Esophagus muscularis mucosa (tissue), 4 donors: ENCODE measurements at regions not wholly inside any gene's neighbourhood (a gene's known extent, or its start where the extent isn't known, plus 50 kb on each side); places are given as distances from the start of the nearest gene placed in this dataset.

Source experiments
- DNase-seq: peaks from one replicate; pipeline ENCODE4 v3.0.0-alpha.2; 2017; ENCODE audit errors: extremely low spot score
- H3K27ac ChIP-seq, 4 donors: fragments of 200-600 bp; sonication (generic); replicated peaks in 1 of 4; 1 replicate in 3 of 4; 2 replicates in 1 of 4; pipeline ENCODE4 v1.5.1; 2016 to 2019; ENCODE audit warnings: mild to moderate bottlenecking in 1 of 4
- H3K27me3 ChIP-seq, 4 donors: fragments of 200-600 bp; sonication (generic); one replicate each; pipeline versions ENCODE4 v1.5.1 to v1.6.0; 2016 to 2019
- H3K36me3 ChIP-seq, 4 donors: fragments of 200-600 bp; sonication (generic); one replicate each; pipeline ENCODE4 v1.5.1; 2016 to 2019
- H3K4me1 ChIP-seq, 4 donors: fragments of 200-600 bp; sonication (generic); one replicate each; pipeline ENCODE4 v1.5.1; 2016 to 2019
- H3K4me3 ChIP-seq, 4 donors: fragments of 200-600 bp; sonication (generic); 1 replicate in 2 of 4; 2 replicates in 2 of 4; pipeline ENCODE4 v1.5.1; 2016 to 2019; ENCODE audit warnings: mild to moderate bottlenecking in 4 of 4, moderate library complexity in 1 of 4
- H3K9me3 ChIP-seq, 4 donors: fragments of 200-600 bp; sonication (generic); 1 replicate in 3 of 4; 2 replicates in 1 of 4; pipeline ENCODE4 v1.5.1; 2016 to 2019
- CTCF ChIP-seq, 3 experiments: fragments of 200-600 bp in 2 of 3; fragments of 450-650 bp in 1 of 3; sonication (generic) in 2 of 3; IDR thresholded peaks; one replicate each; pipeline ENCODE4 v1.5.1; 2017 to 2019; ENCODE audit warnings: antibody characterized with exemption in 3 of 3, mild to moderate bottlenecking in 2 of 3, moderate library complexity in 1 of 3
- EP300 ChIP-seq: sonication (generic); formaldehyde crosslinking; IDR thresholded peaks from one replicate; pipeline ENCODE4 v1.6.1; 2017; ENCODE audit warnings: antibody characterized with exemption
- POLR2A ChIP-seq: fragments of 450-650 bp; IDR thresholded peaks from one replicate; pipeline ENCODE4 v1.6.1; 2017; ENCODE audit warnings: antibody characterized with exemption, moderate library complexity, mild to moderate bottlenecking, low read depth
- POLR2AphosphoS5 ChIP-seq, 2 donors: sonication (generic); formaldehyde crosslinking; IDR thresholded peaks; one replicate each; pipeline ENCODE4 v1.6.1; 2017; ENCODE audit warnings: antibody characterized with exemption in 2 of 2
- WGBS: methylation state at CpG from one replicate; pipeline ENCODE4 v1.1.5; 2018; 5-methylcytosine and 5-hydroxymethylcytosine counted together
- intact Hi-C: fragments of 100-400 bp; cut with DNase I; formaldehyde crosslinking; loops from one replicate; pipeline ENCODE4 v1.15.1; 2023

GRCh38 chr3:194757647-194758061, 72.0 kb downstream of the FAM43A start:
- Histone ChIP-seq H3K9me3 (no peaks in the 10 kb centered on the region), H3K4me1 (peaks cover 19 to 38% (median 31%) of the 10 kb centered on the region in 4 donors), H3K27ac (peak overlapping the region; percentile 52 to 67 (median 61)), H3K27me3 (peaks cover 0 to 3% (median 0%) of the 10 kb centered on the region in 4 donors), H3K36me3 (no peaks in the 10 kb centered on the region), H3K4me3 (no peak overlapping the region)
- no peak for TF ChIP-seq POLR2A
- TF ChIP-seq EP300 = no peak
- TF ChIP-seq POLR2AphosphoS5 (IDR thresholded peaks at IDR 0.05) = peak; percentile 14 to 28
- 21% methylated on average over 2 of the region's 2 CpGs for WGBS
- intact Hi-C loops = no loop called here
- DNase-seq = no peak

- Histone ChIP-seq H3K27me3 (peaks cover 0 to 3% (median 0%) of the 10 kb centered on the region in 4 donors), H3K9me3 (no peaks in the 10 kb centered on the region), H3K27ac (no peak overlapping the region), H3K4me3 (no peak overlapping the region), H3K36me3 (no peaks in the 10 kb centered on the region), H3K4me1 (peaks cover 19 to 38% (median 31%) of the 10 kb centered on the region in 4 donors)
- intact Hi-C loops = no loop called here
- TF ChIP-seq EP300 (no peak), POLR2A (no peak), POLR2AphosphoS5 (IDR thresholded peaks at IDR 0.05) (no peak), CTCF (IDR thresholded peaks at IDR 0.05) (no peak)
- no peak for DNase-seq
- 84% methylated on average over 2 of the region's 2 CpGs for WGBS
These were observed 73.0 kb downstream of the FAM43A start for GRCh38 chr3:194758716-194759115.

- no peak overlapping the region for H3K4me3 ChIP-seq
- no peak overlapping the region for H3K27ac ChIP-seq
- no peak for DNase-seq
- TF ChIP-seq EP300 (no peak), POLR2AphosphoS5 (IDR thresholded peaks at IDR 0.05) (no peak), POLR2A (no peak), CTCF (IDR thresholded peaks at IDR 0.05) (no peak)
- no peaks in the 10 kb centered on the region for H3K36me3 ChIP-seq
- peaks cover 0 to 3% (median 0%) of the 10 kb centered on the region in 4 donors for H3K27me3 ChIP-seq
- H3K4me1 ChIP-seq = peaks cover 19 to 38% (median 31%) of the 10 kb centered on the region in 4 donors
- 65% methylated on average over 9 of the region's 9 CpGs for WGBS
- intact Hi-C loops = no loop called here
- H3K9me3 ChIP-seq = no peaks in the 10 kb centered on the region
These were observed 74.9 kb downstream of the FAM43A start for GRCh38 chr3:194760494-194761137.

- H3K36me3 ChIP-seq = no peaks in the 10 kb centered on the region
- 35% methylated on average over 3 of the region's 3 CpGs for WGBS
- peaks cover 0 to 3% (median 0%) of the 10 kb centered on the region in 4 donors for H3K27me3 ChIP-seq
- no peaks in the 10 kb centered on the region for H3K9me3 ChIP-seq
- TF ChIP-seq POLR2AphosphoS5 (IDR thresholded peaks at IDR 0.05) (no peak), CTCF (IDR thresholded peaks at IDR 0.05) (no peak), POLR2A (no peak), EP300 (no peak)
- H3K27ac ChIP-seq = peak overlapping the region in 1 of 4 donors; percentile 26
- no peak for DNase-seq
- H3K4me1 ChIP-seq = peaks cover 18 to 35% (median 29%) of the 10 kb centered on the region in 4 donors
- H3K4me3 ChIP-seq = no peak overlapping the region
- intact Hi-C loops = no loop called here
These were observed 75.7 kb downstream of the FAM43A start for GRCh38 chr3:194761384-194761783.

- WGBS = 73% methylated on average over 7 of the region's 7 CpGs
- TF ChIP-seq POLR2A (no peak), CTCF (IDR thresholded peaks at IDR 0.05) (no peak), EP300 (no peak), POLR2AphosphoS5 (IDR thresholded peaks at IDR 0.05) (no peak)
- no peak overlapping the region for H3K4me3 ChIP-seq
- H3K27ac ChIP-seq = no peak overlapping the region
- no peaks in the 10 kb centered on the region for H3K9me3 ChIP-seq
- no peaks in the 10 kb centered on the region for H3K27me3 ChIP-seq
- H3K4me1 ChIP-seq = peaks cover 11 to 19% (median 17%) of the 10 kb centered on the region in 4 donors
- no peaks in the 10 kb centered on the region for H3K36me3 ChIP-seq
- intact Hi-C loops = no loop called here
- DNase-seq = no peak
These were observed 81.2 kb downstream of the FAM43A start for GRCh38 chr3:194766845-194767244.
